WTC11 (cell line): ENCODE measurements at regions not wholly inside any gene's neighbourhood (a gene's known extent, or its start where the extent isn't known, plus 50 kb on each side); places are given as distances from the start of the nearest gene placed in this dataset.

ENCODE experiments used
- ATAC-seq: fragments of 200-7000 bp; cut with Tn5 transposase; 2 replicates; pipeline ENCODE4 v1.10.0; 2021; ENCODE audit warnings: mild to moderate bottlenecking, moderate library complexity
- CTCF ChIA-PET: fragments of 300-600 bp; sonication (Branson Sonifier 250); formaldehyde crosslinking; loops from one replicate; lab custom pipeline; 2021; ENCODE audit warnings: antibody characterized with exemption; lab: Charles Lee
- POLR2A ChIA-PET: fragments of 350-600 bp; sonication (Branson Sonifier 250); formaldehyde crosslinking; loops from one replicate; lab custom pipeline; 2021; ENCODE audit warnings: antibody characterized with exemption; lab: Charles Lee
- DNase-seq: peaks from one replicate; pipeline ENCODE4 v3.0.0; 2021; ENCODE audit warnings: low spot score
- H3K27ac Mint-ChIP-seq: 2 replicates; pipeline ENCODE4 v1.8.0; 2021; ENCODE audit warnings: mixed read lengths
- H3K27me3 Mint-ChIP-seq: 2 replicates; pipeline ENCODE4 v1.8.0; 2021; ENCODE audit warnings: low read depth, mild to moderate bottlenecking, moderate library complexity, mixed read lengths
- H3K36me3 Mint-ChIP-seq: 2 replicates; pipeline ENCODE4 v1.8.0; 2021; ENCODE audit warnings: mixed read lengths
- H3K4me1 Mint-ChIP-seq: 2 replicates; pipeline ENCODE4 v1.8.0; 2022; ENCODE audit warnings: mixed read lengths
- H3K4me3 Mint-ChIP-seq: 2 replicates; pipeline ENCODE4 v1.8.0; 2021; ENCODE audit warnings: mild to moderate bottlenecking, moderate library complexity, mixed read lengths
- H3K9me3 Mint-ChIP-seq: 2 replicates; pipeline ENCODE4 v1.8.0; 2021; ENCODE audit warnings: mixed read lengths
- ATF3 ChIP-seq: sonication (generic); formaldehyde crosslinking; conservative IDR thresholded peaks from 2 replicates; pipeline ENCODE4 v1.8.1; 2022; ENCODE audit warnings: mild to moderate bottlenecking, missing genetic modification reagents
- CBFB ChIP-seq: sonication (generic); formaldehyde crosslinking; IDR thresholded peaks from 2 replicates; pipeline ENCODE4 v1.8.1; 2022; ENCODE audit warnings: mild to moderate bottlenecking, low read depth, missing genetic modification reagents
- CDX4 ChIP-seq: fragments of 250-450 bp; sonication (Bioruptor Pico); IDR thresholded peaks from 2 replicates; pipeline ENCODE4 v1.9.0; 2021; ENCODE audit warnings: moderate library complexity, mild to moderate bottlenecking, inconsistent platforms, borderline replicate concordance
- CREB1 ChIP-seq: sonication (generic); formaldehyde crosslinking; IDR thresholded peaks from 2 replicates; pipeline ENCODE4 v1.8.0; 2023; ENCODE audit warnings: mild to moderate bottlenecking, missing genetic modification reagents
- ESRRA ChIP-seq: sonication (generic); formaldehyde crosslinking; IDR thresholded peaks from 2 replicates; pipeline ENCODE4 v1.8.1; 2022; ENCODE audit warnings: mild to moderate bottlenecking, missing genetic modification reagents, borderline replicate concordance
- ETV6 ChIP-seq: sonication (generic); formaldehyde crosslinking; IDR thresholded peaks from 2 replicates; pipeline ENCODE4 v1.8.1; 2022; ENCODE audit warnings: mild to moderate bottlenecking, missing genetic modification reagents
- GTF2I ChIP-seq: fragments of 250-450 bp; sonication (Bioruptor Pico); conservative IDR thresholded peaks from 2 replicates; pipeline ENCODE4 v1.4.0; 2021; ENCODE audit warnings: mild to moderate bottlenecking
- IRF1 ChIP-seq: sonication (generic); formaldehyde crosslinking; IDR thresholded peaks from 2 replicates; pipeline ENCODE4 v1.8.0; 2023; ENCODE audit warnings: missing genetic modification reagents
- MXD4 ChIP-seq: fragments of 250-450 bp; sonication (Bioruptor Pico); IDR thresholded peaks from 2 replicates; pipeline ENCODE4 v1.8.0; 2021; ENCODE audit warnings: mild to moderate bottlenecking, moderate library complexity, borderline replicate concordance
- PRRX2 ChIP-seq: fragments of 250-450 bp; sonication (Bioruptor Pico); IDR thresholded peaks from 2 replicates; pipeline ENCODE4 v1.8.0; 2021; ENCODE audit warnings: mild to moderate bottlenecking
- STAT6 ChIP-seq: sonication (generic); formaldehyde crosslinking; conservative IDR thresholded peaks from 2 replicates; pipeline ENCODE4 v1.8.1; 2023; ENCODE audit warnings: mild to moderate bottlenecking, low read depth, missing genetic modification reagents, moderate library complexity
- TCF7 ChIP-seq: sonication (generic); formaldehyde crosslinking; IDR thresholded peaks from 2 replicates; pipeline ENCODE4 v1.8.0; 2022; ENCODE audit warnings: mild to moderate bottlenecking, low read depth, missing genetic modification reagents, moderate library complexity
- USF2 ChIP-seq: sonication (generic); formaldehyde crosslinking; IDR thresholded peaks from 2 replicates; pipeline ENCODE4 v1.8.1; 2023; ENCODE audit warnings: mild to moderate bottlenecking, missing genetic modification reagents, moderate library complexity
- ZBTB43 ChIP-seq: sonication (generic); formaldehyde crosslinking; IDR thresholded peaks from 2 replicates; pipeline ENCODE4 v1.8.1; 2023; ENCODE audit warnings: mild to moderate bottlenecking, missing genetic modification reagents
- ZNF219 ChIP-seq: sonication (generic); formaldehyde crosslinking; IDR thresholded peaks from 2 replicates; pipeline ENCODE4 v1.8.0; 2023; ENCODE audit warnings: missing genetic modification reagents, mild to moderate bottlenecking, borderline replicate concordance
- ZNF232 ChIP-seq: sonication (generic); formaldehyde crosslinking; IDR thresholded peaks from 2 replicates; pipeline ENCODE4 v1.8.0; 2022; ENCODE audit warnings: mild to moderate bottlenecking, missing genetic modification reagents
- ZNF416 ChIP-seq: fragments of 250-450 bp; sonication (Bioruptor Pico); IDR thresholded peaks from 2 replicates; pipeline ENCODE4 v1.9.0; 2021; ENCODE audit warnings: mild to moderate bottlenecking, inconsistent platforms
- ZNF425 ChIP-seq: fragments of 250-450 bp; sonication (Bioruptor Pico); conservative IDR thresholded peaks from 2 replicates; pipeline ENCODE4 v1.9.0; 2021; ENCODE audit warnings: mild to moderate bottlenecking
- ZNF512 ChIP-seq: sonication (generic); formaldehyde crosslinking; IDR thresholded peaks from 2 replicates; pipeline ENCODE4 v1.8.1; 2022; ENCODE audit warnings: missing genetic modification reagents, borderline replicate concordance
- ZSCAN18 ChIP-seq: fragments of 250-450 bp; sonication (Bioruptor Pico); IDR thresholded peaks from 2 replicates; pipeline ENCODE4 v2.1.2; 2022; ENCODE audit warnings: mild to moderate bottlenecking, moderate library complexity

GRCh38 chr4:151518359-151518758 lies 109.4 kb downstream of the FHIP1A start:
- TF ChIP-seq ZSCAN18 (CRISPR knock-in tag) (no peak), CBFB (CRISPR knock-in tag) (no peak), PRRX2 (CRISPR knock-in tag) (no peak), USF2 (no peak), GTF2I (CRISPR knock-in tag) (no peak), ETV6 (no peak), ZBTB43 (no peak), ESRRA (CRISPR knock-in tag) (no peak), ZNF416 (CRISPR knock-in tag) (no peak), MXD4 (CRISPR knock-in tag) (no peak), ATF3 (CRISPR knock-in tag) (no peak), ZNF232 (CRISPR knock-in tag) (no peak), ZNF512 (CRISPR knock-in tag) (no peak), ZNF219 (CRISPR knock-in tag) (no peak), ZNF425 (CRISPR knock-in tag) (no peak), CDX4 (CRISPR knock-in tag) (no peak), STAT6 (CRISPR knock-in tag) (no peak), IRF1 (CRISPR knock-in tag) (no peak), TCF7 (no peak), CREB1 (CRISPR knock-in tag) (no peak)
- H3K9me3 Mint-ChIP-seq, result peaks cover 9% of the 10 kb centered on the region; the same call in 1 of the 2 replicates
- no peaks in the 10 kb centered on the region for H3K36me3 Mint-ChIP-seq
- POLR2A ChIA-PET, result no interaction called here
- H3K4me1 Mint-ChIP-seq, result peaks cover 22% of the 10 kb centered on the region
- DNase-seq (no peak), ATAC-seq (no peak; the same call in 1 of the 2 replicates)
- H3K27me3 Mint-ChIP-seq, result no peaks in the 10 kb centered on the region
- CTCF ChIA-PET, result interaction anchor here (1.1 to 1.7 kb wide), 2 partner anchors 29 to 37 kb away, joined by 3 to 8 read pairs; no protein-coding TSS in a partner anchor
- no peak overlapping the region for H3K27ac Mint-ChIP-seq
- H3K4me3 Mint-ChIP-seq, result no peak overlapping the region
